Fibroblast of the aortic adventitia (primary cell): ENCODE measurements at regions not wholly inside any gene's neighbourhood (a gene's known extent, or its start where the extent isn't known, plus 50 kb on each side); places are given as distances from the start of the nearest gene placed in this dataset.
A peak's percentile ranks its signal among the peaks of the same experiment; 100 is the strongest.
"Not testable (repeated sequence)": the region's sequence is repeated elsewhere in the genome, so short reads cannot be mapped to it uniquely, and the experiment has no call there.

Experiments used
- DNase-seq: peaks from one replicate; pipeline ENCODE4 v3.0.0-alpha.2; 2010; ENCODE audit warnings: low read depth
- H3K4me3 ChIP-seq: 2 replicates; pipeline ENCODE4 v1.5.1; 2011; ENCODE audit warnings: low read depth, mild to moderate bottlenecking, control low read depth, low read length, moderate library complexity
- CTCF ChIP-seq: IDR thresholded peaks from 2 replicates; pipeline ENCODE4 v1.5.1; 2011; ENCODE audit warnings: mild to moderate bottlenecking, low read length, control low read depth, inconsistent platforms; ENCODE audit not compliant: insufficient read depth

GRCh38 chr7:108908456-108908855, 338.8 kb downstream of the DNAJB9 start:
- no peak for DNase-seq
- no peak overlapping the region for H3K4me3 ChIP-seq
- no peak for TF ChIP-seq CTCF

- DNase-seq: no peak
- H3K4me3 ChIP-seq: no peak overlapping the region
- TF ChIP-seq CTCF: no peak
Observed at GRCh38 chr7:108911016-108911415, 341.3 kb downstream of the DNAJB9 start.

- TF ChIP-seq CTCF: no peak
- no peak overlapping the region for H3K4me3 ChIP-seq
- DNase-seq: no peak
Observed at GRCh38 chr7:108920490-108920889, 350.8 kb downstream of the DNAJB9 start.

GRCh38 chr7:108943048-108943447, 373.4 kb downstream of the DNAJB9 start:
- H3K4me3 ChIP-seq, DNase-seq: not testable (repeated sequence)

GRCh38 chr7:108947526-108947925, 377.9 kb downstream of the DNAJB9 start:
- H3K4me3 ChIP-seq: no peak overlapping the region
- no peak for DNase-seq
- TF ChIP-seq CTCF: no peak

- peak; percentile 6 for DNase-seq
- no peak for TF ChIP-seq CTCF
- H3K4me3 ChIP-seq: no peak overlapping the region
Observed at GRCh38 chr7:108972004-108972403, 402.3 kb downstream of the DNAJB9 start.

GRCh38 chr7:108973075-108973474, 403.4 kb downstream of the DNAJB9 start:
- no peak overlapping the region for H3K4me3 ChIP-seq
- DNase-seq: no peak
- no peak for TF ChIP-seq CTCF
